H1 (cell line): ENCODE measurements at regions not wholly inside any gene's neighbourhood (a gene's known extent, or its start where the extent isn't known, plus 50 kb on each side); places are given as distances from the start of the nearest gene placed in this dataset.

Source experiments
- CTCF ChIA-PET: fragments of 300-600 bp; sonication (Branson Sonifier 250); formaldehyde crosslinking; loops from one replicate; lab custom pipeline; 2021; ENCODE audit not compliant: partially characterized antibody; lab: Charles Lee
- POLR2A ChIA-PET: fragments of 300-600 bp; sonication (Branson Sonifier 250); formaldehyde crosslinking; loops from one replicate; lab custom pipeline; 2021; ENCODE audit warnings: inconsistent platforms; ENCODE audit not compliant: partially characterized antibody; lab: Charles Lee
- DNase-seq, 2 experiments: peaks; one replicate each; pipeline versions ENCODE4 v3.0.0 to v3.0.0-alpha.2; 2010 to 2022; ENCODE audit warnings: low spot score in 2 of 2, low read depth in 1 of 2, mixed read lengths in 1 of 2
- FAIRE-seq: peaks from 2 replicates; lab custom pipeline; 2011; peaks lifted over from hg19 to GRCh38; lab: Jason Lieb, UNC
- H2AFZ ChIP-seq: 2 replicates; pipeline ENCODE4 v1.8.1; 2012; ENCODE audit warnings: low read length, inconsistent platforms
- H2AK5ac ChIP-seq: 2 replicates; pipeline ENCODE4 v1.6.1; 2013; ENCODE audit warnings: low read depth, low read length
- H2BK120ac ChIP-seq: replicated peaks from 2 replicates; pipeline ENCODE3; 2013; ENCODE audit warnings: low read depth, low read length, inconsistent platforms
- H2BK12ac ChIP-seq: 2 replicates; pipeline ENCODE4 v1.6.1; 2013; ENCODE audit warnings: low read depth, low read length
- H2BK15ac ChIP-seq: 2 replicates; pipeline ENCODE4 v1.6.1; 2013; ENCODE audit warnings: low read length
- H2BK20ac ChIP-seq: 2 replicates; pipeline ENCODE4 v1.6.1; 2013; ENCODE audit warnings: low read length
- H2BK5ac ChIP-seq: 2 replicates; pipeline ENCODE4 v1.6.1; 2013; ENCODE audit warnings: low read depth, low read length
- H3K14ac ChIP-seq: 2 replicates; pipeline ENCODE4 v1.6.1; 2013; ENCODE audit warnings: inconsistent platforms; ENCODE audit not compliant: insufficient read length
- H3K18ac ChIP-seq: 2 replicates; pipeline ENCODE4 v1.6.1; 2013; ENCODE audit warnings: low read length; ENCODE audit errors: extremely low read depth
- H3K23ac ChIP-seq: 2 replicates; pipeline ENCODE4 v1.6.1; 2013; ENCODE audit warnings: inconsistent platforms; ENCODE audit not compliant: insufficient read length
- H3K23me2 ChIP-seq: 2 replicates; pipeline ENCODE4 v1.6.1; 2013; ENCODE audit warnings: low read depth, low read length
- H3K27ac ChIP-seq: 2 replicates; pipeline ENCODE4 v1.6.1; 2011; ENCODE audit warnings: low read depth, low read length, inconsistent platforms
- H3K27me3 ChIP-seq, 4 experiments: replicated peaks in 1 of 4; 1 replicate in 1 of 4; 2 replicates in 3 of 4; pipeline versions ENCODE4 v1.6.1 to v1.8.1; 2011 to 2013; ENCODE audit warnings: low read length in 3 of 4, mild to moderate bottlenecking in 3 of 4, inconsistent platforms in 2 of 4, mixed read lengths in 2 of 4, moderate library complexity in 1 of 4; ENCODE audit not compliant: control insufficient read depth in 3 of 4, insufficient read depth in 3 of 4; ENCODE audit errors: extremely low read depth in 1 of 4
- H3K36me3 ChIP-seq, 4 experiments: 2 replicates each; pipeline versions ENCODE4 v1.6.1 to v1.8.1; 2011 to 2013; ENCODE audit warnings: mild to moderate bottlenecking in 4 of 4, low read length in 3 of 4, moderate library complexity in 2 of 4, control low read depth in 1 of 4, inconsistent platforms in 1 of 4; ENCODE audit not compliant: insufficient read depth in 4 of 4, control insufficient read depth in 2 of 4
- H3K4ac ChIP-seq: replicated peaks from 2 replicates; pipeline ENCODE3; 2013; ENCODE audit warnings: low read length, low read depth, mixed read lengths, inconsistent platforms; ENCODE audit not compliant: insufficient read length
- H3K4me1 ChIP-seq, 4 experiments: replicated peaks in 1 of 4; 1 replicate in 1 of 4; 2 replicates in 3 of 4; pipeline versions ENCODE4 v1.6.1 to v1.8.1; 2011 to 2013; ENCODE audit warnings: low read length in 3 of 4, inconsistent platforms in 2 of 4, mixed read lengths in 1 of 4; ENCODE audit not compliant: insufficient read depth in 4 of 4, control insufficient read depth in 3 of 4
- H3K4me2 ChIP-seq, 2 experiments: 2 replicates each; pipeline versions ENCODE4 v1.6.1 to v1.8.1; 2011 to 2013; ENCODE audit warnings: low read depth in 2 of 2, low read length in 2 of 2, control low read depth in 1 of 2, inconsistent platforms in 1 of 2, mild to moderate bottlenecking in 1 of 2; ENCODE audit not compliant: insufficient read depth in 1 of 2
- H3K4me3 ChIP-seq, 4 experiments: fragments of 200-600, 300-600 bp in 1 of 4; sonication (generic), shearing (Covaris generic), sonication (Bioruptor Twin) in 1 of 4; 2 replicates each; pipeline versions ENCODE4 v1.5.1 to v1.8.1; 2011 to 2016; ENCODE audit warnings: low read length in 4 of 4, low read depth in 3 of 4, control low read depth in 2 of 4, inconsistent platforms in 2 of 4, mild to moderate bottlenecking in 2 of 4, mixed read lengths in 1 of 4, moderate library complexity in 1 of 4; ENCODE audit not compliant: insufficient read depth in 2 of 4; ENCODE audit errors: extremely low read depth in 1 of 4
- H3K56ac ChIP-seq: replicated peaks from 2 replicates; pipeline ENCODE3; 2013; ENCODE audit warnings: low read depth, mild to moderate bottlenecking, mixed read lengths, low read length, inconsistent platforms; ENCODE audit not compliant: insufficient read length
- H3K79me1 ChIP-seq: 2 replicates; pipeline ENCODE4 v1.6.1; 2013; ENCODE audit warnings: low read depth, low read length, control low read depth
- H3K79me2 ChIP-seq, 2 experiments: 2 replicates each; pipeline versions ENCODE4 v1.6.1 to v1.8.1; 2012 to 2013; ENCODE audit warnings: low read length in 2 of 2, mild to moderate bottlenecking in 2 of 2, inconsistent platforms in 1 of 2; ENCODE audit not compliant: insufficient read depth in 2 of 2, control insufficient read depth in 1 of 2
- H3K9ac ChIP-seq, 4 experiments: replicated peaks in 1 of 4; 1 replicate in 1 of 4; 2 replicates in 3 of 4; pipeline versions ENCODE4 v1.6.1 to v1.8.1; 2011 to 2013; ENCODE audit warnings: low read depth in 3 of 4, low read length in 3 of 4, control low read depth in 2 of 4, mild to moderate bottlenecking in 2 of 4, moderate library complexity in 2 of 4, inconsistent platforms in 1 of 4; ENCODE audit errors: extremely low read depth in 1 of 4
- H3K9me3 ChIP-seq, 2 experiments: 2 replicates each; pipeline versions ENCODE4 v1.6.1 to v1.8.1; 2012 to 2013; ENCODE audit warnings: mild to moderate bottlenecking in 2 of 2, moderate library complexity in 2 of 2, control low read depth in 1 of 2, inconsistent platforms in 1 of 2, low read depth in 1 of 2, low read length in 1 of 2, mixed read lengths in 1 of 2; ENCODE audit not compliant: insufficient read depth in 2 of 2
- H4K20me1 ChIP-seq, 2 experiments: replicated peaks in 1 of 2; 2 replicates each; pipeline versions ENCODE3 to v1.8.1; 2011 to 2013; ENCODE audit warnings: inconsistent platforms in 2 of 2, low read length in 2 of 2, mild to moderate bottlenecking in 1 of 2; ENCODE audit not compliant: insufficient read depth in 2 of 2, control insufficient read depth in 1 of 2
- H4K5ac ChIP-seq: 2 replicates; pipeline ENCODE4 v1.6.1; 2013; ENCODE audit warnings: low read length, low read depth, mixed read lengths, inconsistent platforms; ENCODE audit not compliant: insufficient read length
- H4K8ac ChIP-seq: 2 replicates; pipeline ENCODE4 v1.8.0; 2013; ENCODE audit warnings: mild to moderate bottlenecking, moderate library complexity, low read length, inconsistent platforms; ENCODE audit not compliant: insufficient read depth; ENCODE audit errors: extremely low read depth
- H4K91ac ChIP-seq: replicated peaks from 2 replicates; pipeline ENCODE3; 2013; ENCODE audit warnings: low read length, mixed read lengths, inconsistent platforms; ENCODE audit not compliant: insufficient read length
- BRCA1 ChIP-seq: IDR thresholded peaks from 2 replicates; pipeline ENCODE4 v1.6.1; 2012; ENCODE audit warnings: low read depth, low read length, improper control_type of control experiment
- CHD2 ChIP-seq: IDR thresholded peaks from 2 replicates; pipeline ENCODE4 v1.6.1; 2012; ENCODE audit warnings: low read length, improper control_type of control experiment
- HDAC2 ChIP-seq, 2 experiments: fragments of 300-600 bp in 1 of 2; sonication (generic) in 1 of 2; IDR thresholded peaks; 2 replicates each; pipeline ENCODE4 v1.6.1; 2011 to 2012; ENCODE audit warnings: low read depth in 2 of 2, low read length in 2 of 2, mild to moderate bottlenecking in 2 of 2, moderate library complexity in 2 of 2, borderline replicate concordance in 1 of 2, inconsistent platforms in 1 of 2
- KDM4A ChIP-seq: IDR thresholded peaks from one replicate; pipeline ENCODE4 v1.7.1; 2012; ENCODE audit warnings: low read depth, mild to moderate bottlenecking, moderate library complexity, low read length, inconsistent platforms; ENCODE audit not compliant: severe bottlenecking
- POLR2A ChIP-seq, 2 experiments: IDR thresholded peaks; 1 replicate in 1 of 2; 2 replicates in 1 of 2; pipeline ENCODE4 v1.6.1; 2011; ENCODE audit warnings: low read depth in 2 of 2, low read length in 2 of 2, mild to moderate bottlenecking in 2 of 2; ENCODE audit errors: control extremely low read depth in 1 of 2
- RAD21 ChIP-seq, 2 experiments: IDR thresholded peaks in 1 of 2; conservative IDR thresholded peaks in 1 of 2; 2 replicates each; pipeline ENCODE4 v1.6.1; 2011; ENCODE audit warnings: low read depth in 2 of 2, low read length in 2 of 2, improper control_type of control experiment in 1 of 2, inconsistent platforms in 1 of 2, mild to moderate bottlenecking in 1 of 2, moderate library complexity in 1 of 2
- RNF2 ChIP-seq: fragments of 200-900, 300-1000 bp; sonication (generic); IDR thresholded peaks from 2 replicates; pipeline ENCODE4 v1.7.1; 2016; ENCODE audit warnings: borderline replicate concordance, low read depth, mild to moderate bottlenecking, antibody characterized with exemption, low read length; ENCODE audit not compliant: poor library complexity, severe bottlenecking; ENCODE audit errors: missing control alignments
- SP1 ChIP-seq: IDR thresholded peaks from 2 replicates; pipeline ENCODE4 v1.6.1; 2011; ENCODE audit warnings: low read depth, low read length
- SP4 ChIP-seq: IDR thresholded peaks from 2 replicates; pipeline ENCODE4 v1.6.1; 2012; ENCODE audit warnings: low read length, inconsistent platforms
- TAF7 ChIP-seq: optimal IDR thresholded peaks from 2 replicates; pipeline ENCODE3; 2011; ENCODE audit warnings: low read depth, mild to moderate bottlenecking, inconsistent platforms, low read length, moderate library complexity, borderline replicate concordance
- ZNF274 ChIP-seq: IDR thresholded peaks from 2 replicates; pipeline ENCODE4 v1.7.0; 2012; ENCODE audit warnings: low read length, borderline replicate concordance; ENCODE audit errors: extremely low read depth
- WGBS, 2 experiments: shearing (Covaris generic) in 1 of 2; methylation state at CpG; one replicate each; pipeline versions ENCODE4 v1.1.6 to v1.1.7; 2013 to 2015; ENCODE audit warnings: low lambda C conversion rate in 2 of 2, mixed read lengths in 2 of 2, inconsistent platforms in 1 of 2, low coverage in 1 of 2, missing lambda C conversion rate in 1 of 2; ENCODE audit not compliant: insufficient replicate concordance in 2 of 2, insufficient coverage in 1 of 2, insufficient read length in 1 of 2; ENCODE audit errors: extremely low coverage in 1 of 2, missing lambda C conversion rate in 1 of 2; 5-methylcytosine and 5-hydroxymethylcytosine counted together
- TF ChIP-seq, protein P1 (sequence below), 3 experiments: IDR thresholded peaks; 1 replicate in 2 of 3; 2 replicates in 1 of 3; pipeline versions ENCODE4 v1.5.1 to v1.6.1; 2011; ENCODE audit warnings: low read length in 3 of 3, mild to moderate bottlenecking in 3 of 3, inconsistent platforms in 2 of 3, low read depth in 1 of 3, moderate library complexity in 1 of 3; ENCODE audit not compliant: insufficient read depth in 1 of 3; ENCODE audit errors: control extremely low read depth in 1 of 3

DNA sequence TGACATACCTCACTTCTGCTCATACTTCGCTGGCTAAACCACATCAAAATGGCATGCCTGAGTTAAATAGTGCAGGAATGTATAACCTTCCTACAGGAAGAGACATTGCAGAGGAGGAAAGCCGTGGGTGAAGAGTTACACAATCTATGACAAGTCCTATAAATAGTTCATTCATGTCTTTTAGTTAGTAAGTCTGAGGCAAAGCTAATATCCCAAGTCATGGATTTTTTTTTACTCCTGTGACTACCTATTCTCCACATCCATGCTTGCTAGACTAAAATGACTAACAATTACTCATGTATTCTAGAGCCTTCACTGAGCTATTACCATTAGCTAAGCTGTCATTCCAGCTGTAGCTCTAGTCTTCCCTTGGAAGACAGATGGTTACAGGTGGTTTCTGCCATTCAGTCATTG lies 391.3 kb downstream of the NR2F1-AS1 start:
- FAIRE-seq: no peak
- no peak overlapping the region for H4K91ac ChIP-seq
- 97% methylated on average over 2 of the region's 2 CpGs; no CpG with 5 or more reads in 1 of the 2 experiments for WGBS, 2 experiments
- H3K14ac ChIP-seq: no peak overlapping the region
- no peak overlapping the region for H3K4me2 ChIP-seq
- no peak overlapping the region for H2AFZ ChIP-seq
- no peak overlapping the region for H3K4me3 ChIP-seq
- no peak overlapping the region for H2BK20ac ChIP-seq
- H3K56ac ChIP-seq: no peak overlapping the region
- no peaks in the 10 kb centered on the region for H3K36me3 ChIP-seq
- H2AK5ac ChIP-seq: no peak overlapping the region
- H2BK5ac ChIP-seq: no peak overlapping the region
- H3K23me2 ChIP-seq: no peaks in the 10 kb centered on the region
- DNase-seq: no peak
- H3K4me1 ChIP-seq: no peaks in the 10 kb centered on the region
- H2BK15ac ChIP-seq: no peak overlapping the region
- H3K27ac ChIP-seq: no peak overlapping the region
- ChIA-PET CTCF (no interaction called here), POLR2A (no interaction called here)
- H3K9me3 ChIP-seq: no peaks in the 10 kb centered on the region
- H4K20me1 ChIP-seq: no peaks in the 10 kb centered on the region
- H2BK120ac ChIP-seq: no peak overlapping the region
- no peak overlapping the region for H2BK12ac ChIP-seq
- no peak overlapping the region for H3K18ac ChIP-seq
- no peaks in the 10 kb centered on the region for H3K79me1 ChIP-seq
- H3K79me2 ChIP-seq: no peaks in the 10 kb centered on the region
- H4K8ac ChIP-seq: no peak overlapping the region
- no peak overlapping the region for H3K4ac ChIP-seq
- no peaks in the 10 kb centered on the region for H3K27me3 ChIP-seq
- no peak overlapping the region for H3K23ac ChIP-seq
- H4K5ac ChIP-seq: no peak overlapping the region
- H3K9ac ChIP-seq: no peak overlapping the region
- TF ChIP-seq TAF7: no peak
- TF ChIP-seq CHD2: no peak
- no peak for TF ChIP-seq RAD21 (IDR thresholded peaks at IDR 0.05 in 1 of 2, conservative IDR thresholded peaks at IDR 0.05 in 1 of 2; ENCODE audit: low read depth in 2 of 2, low read length in 2 of 2)
- TF ChIP-seq KDM4A: no peak
- TF ChIP-seq ZNF274: no peak
- no peak for TF ChIP-seq BRCA1
- TF ChIP-seq HDAC2 (IDR thresholded peaks at IDR 0.05; ENCODE audit: borderline replicate concordance in 1 of 2, low read depth in 2 of 2, low read length in 2 of 2): no peak
- TF ChIP-seq, protein P1, sequence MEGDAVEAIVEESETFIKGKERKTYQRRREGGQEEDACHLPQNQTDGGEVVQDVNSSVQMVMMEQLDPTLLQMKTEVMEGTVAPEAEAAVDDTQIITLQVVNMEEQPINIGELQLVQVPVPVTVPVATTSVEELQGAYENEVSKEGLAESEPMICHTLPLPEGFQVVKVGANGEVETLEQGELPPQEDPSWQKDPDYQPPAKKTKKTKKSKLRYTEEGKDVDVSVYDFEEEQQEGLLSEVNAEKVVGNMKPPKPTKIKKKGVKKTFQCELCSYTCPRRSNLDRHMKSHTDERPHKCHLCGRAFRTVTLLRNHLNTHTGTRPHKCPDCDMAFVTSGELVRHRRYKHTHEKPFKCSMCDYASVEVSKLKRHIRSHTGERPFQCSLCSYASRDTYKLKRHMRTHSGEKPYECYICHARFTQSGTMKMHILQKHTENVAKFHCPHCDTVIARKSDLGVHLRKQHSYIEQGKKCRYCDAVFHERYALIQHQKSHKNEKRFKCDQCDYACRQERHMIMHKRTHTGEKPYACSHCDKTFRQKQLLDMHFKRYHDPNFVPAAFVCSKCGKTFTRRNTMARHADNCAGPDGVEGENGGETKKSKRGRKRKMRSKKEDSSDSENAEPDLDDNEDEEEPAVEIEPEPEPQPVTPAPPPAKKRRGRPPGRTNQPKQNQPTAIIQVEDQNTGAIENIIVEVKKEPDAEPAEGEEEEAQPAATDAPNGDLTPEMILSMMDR (IDR thresholded peaks at IDR 0.05; ENCODE audit: control extremely low read depth in 1 of 3, insufficient read depth in 1 of 3, low read depth in 1 of 3, low read length in 3 of 3): no peak
- TF ChIP-seq RNF2: no peak
- TF ChIP-seq SP4: no peak
- TF ChIP-seq POLR2A (IDR thresholded peaks at IDR 0.05; ENCODE audit: control extremely low read depth in 1 of 2, low read depth in 2 of 2, low read length in 2 of 2): no peak
- no peak for TF ChIP-seq SP1
